Omental fat pad (tissue), 3 donors: ENCODE measurements at regions not wholly inside any gene's neighbourhood (a gene's known extent, or its start where the extent isn't known, plus 50 kb on each side); places are given as distances from the start of the nearest gene placed in this dataset.

ENCODE experiments used
- ATAC-seq: fragments of 150-250 bp; one replicate; pipeline ENCODE4 v1.9.1; 2016; ENCODE audit warnings: mild to moderate bottlenecking, moderate library complexity; ENCODE audit not compliant: low FRiP score
- DNase-seq: peaks from one replicate; pipeline ENCODE4 v3.0.0-alpha.2; 2019; ENCODE audit warnings: low spot score
- TF ChIP-seq, protein P1 (sequence below), 3 donors: fragments of 450-650 bp; IDR thresholded peaks; one replicate each; pipeline ENCODE4 v1.5.1; 2016 to 2017; ENCODE audit warnings: antibody characterized with exemption in 3 of 3, mild to moderate bottlenecking in 3 of 3, moderate library complexity in 2 of 3

DNA sequence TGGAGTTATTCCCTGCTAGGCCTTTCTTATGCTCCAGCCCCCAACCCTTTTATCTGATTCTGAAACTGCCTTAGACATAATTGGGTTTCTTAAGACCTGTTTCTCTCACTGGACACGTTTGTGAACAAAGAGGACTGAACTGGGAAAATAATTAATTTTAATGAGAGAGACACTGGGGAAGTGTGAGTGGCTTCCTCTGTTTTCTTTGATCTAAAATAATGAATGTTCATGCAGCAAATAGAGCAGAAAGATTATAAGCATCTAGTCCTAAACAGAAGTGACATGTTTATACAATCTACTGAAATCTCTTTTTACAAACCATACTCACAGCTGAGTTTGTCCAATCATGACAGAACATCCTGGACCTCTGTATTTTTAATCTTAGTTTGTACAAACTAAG is 157.6 kb downstream of the SH3BGRL2 start:
- DNase-seq (no peak), ATAC-seq (no peak)
- TF ChIP-seq, protein P1, sequence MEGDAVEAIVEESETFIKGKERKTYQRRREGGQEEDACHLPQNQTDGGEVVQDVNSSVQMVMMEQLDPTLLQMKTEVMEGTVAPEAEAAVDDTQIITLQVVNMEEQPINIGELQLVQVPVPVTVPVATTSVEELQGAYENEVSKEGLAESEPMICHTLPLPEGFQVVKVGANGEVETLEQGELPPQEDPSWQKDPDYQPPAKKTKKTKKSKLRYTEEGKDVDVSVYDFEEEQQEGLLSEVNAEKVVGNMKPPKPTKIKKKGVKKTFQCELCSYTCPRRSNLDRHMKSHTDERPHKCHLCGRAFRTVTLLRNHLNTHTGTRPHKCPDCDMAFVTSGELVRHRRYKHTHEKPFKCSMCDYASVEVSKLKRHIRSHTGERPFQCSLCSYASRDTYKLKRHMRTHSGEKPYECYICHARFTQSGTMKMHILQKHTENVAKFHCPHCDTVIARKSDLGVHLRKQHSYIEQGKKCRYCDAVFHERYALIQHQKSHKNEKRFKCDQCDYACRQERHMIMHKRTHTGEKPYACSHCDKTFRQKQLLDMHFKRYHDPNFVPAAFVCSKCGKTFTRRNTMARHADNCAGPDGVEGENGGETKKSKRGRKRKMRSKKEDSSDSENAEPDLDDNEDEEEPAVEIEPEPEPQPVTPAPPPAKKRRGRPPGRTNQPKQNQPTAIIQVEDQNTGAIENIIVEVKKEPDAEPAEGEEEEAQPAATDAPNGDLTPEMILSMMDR (IDR thresholded peaks at IDR 0.05) = no peak

GRCh38 chr6:79787626-79788025 is 156.5 kb downstream of the SH3BGRL2 start:
- no peak for DNase-seq
- TF ChIP-seq, protein P1 (IDR thresholded peaks at IDR 0.05) = no peak
- ATAC-seq = no peak

- no peak for DNase-seq
- TF ChIP-seq, protein P1 (IDR thresholded peaks at IDR 0.05) = no peak
- no peak for ATAC-seq
Measured at GRCh38 chr6:79784395-79784753, 153.2 kb downstream of the SH3BGRL2 start.

GRCh38 chr6:79783670-79784394 is 152.7 kb downstream of the SH3BGRL2 start:
- no peak for DNase-seq
- TF ChIP-seq, protein P1 (IDR thresholded peaks at IDR 0.05) = no peak
- no peak for ATAC-seq

DNA sequence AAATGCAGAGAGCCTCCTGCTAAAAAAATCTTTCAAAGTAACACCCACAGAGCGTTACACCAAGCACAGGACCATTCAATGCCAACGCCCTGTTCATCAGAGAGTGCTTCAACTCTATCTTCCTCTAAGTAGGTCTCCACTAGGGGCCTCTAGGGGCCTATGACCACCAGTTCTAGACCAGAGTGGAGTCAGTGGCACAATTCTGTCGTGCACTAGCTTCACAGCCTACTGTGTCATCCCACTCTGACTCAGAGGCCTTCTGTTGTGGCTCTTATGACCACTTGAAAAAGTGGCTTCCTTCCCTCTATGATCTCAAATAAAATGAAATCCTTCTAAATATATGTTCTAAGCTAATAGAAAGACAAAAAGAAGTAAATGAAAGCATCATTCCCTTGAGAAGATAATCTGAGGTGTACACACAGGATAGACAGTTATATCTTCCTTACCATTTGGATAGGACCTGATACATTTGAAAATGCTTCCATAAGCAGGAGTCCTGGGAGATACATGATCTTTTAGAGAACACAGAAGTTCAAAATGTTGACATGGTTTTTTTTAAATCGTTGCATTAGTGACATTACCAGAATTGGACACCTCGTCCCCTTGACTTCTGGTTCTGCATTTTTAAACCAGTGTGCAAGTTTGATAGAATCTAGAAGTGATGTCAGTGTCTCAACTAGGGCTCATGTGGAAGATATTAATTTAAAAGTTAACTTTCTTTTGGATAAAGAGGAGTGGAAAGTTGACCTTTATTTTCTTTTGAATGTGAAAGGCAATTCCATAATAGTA is 151.9 kb downstream of the SH3BGRL2 start:
- no peak for ATAC-seq
- no peak for DNase-seq
- TF ChIP-seq, protein P1 (IDR thresholded peaks at IDR 0.05) = no peak

GRCh38 chr6:79781916-79782315 is 150.8 kb downstream of the SH3BGRL2 start:
- TF ChIP-seq, protein P1 (IDR thresholded peaks at IDR 0.05) = no peak
- DNase-seq (no peak), ATAC-seq (no peak)

DNA sequence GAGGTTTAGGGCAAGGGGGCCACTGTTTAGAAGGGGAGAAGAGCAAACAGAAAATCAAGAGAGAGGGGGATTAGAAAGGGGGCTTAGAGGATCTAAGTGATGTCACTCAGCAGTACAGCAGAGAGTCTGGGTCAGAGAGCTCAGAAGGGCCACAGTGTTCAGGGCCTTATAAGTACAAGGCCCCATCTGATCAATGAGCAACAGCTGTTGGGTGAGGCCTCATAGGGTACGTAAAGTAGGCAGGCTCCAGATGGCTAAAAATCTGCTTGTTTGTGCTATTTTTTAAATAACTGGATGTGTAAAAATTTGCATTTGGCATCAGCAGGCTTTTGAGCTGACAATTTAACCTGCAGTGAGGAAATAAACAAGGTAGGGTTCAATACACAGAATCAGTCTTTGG is 149.8 kb downstream of the SH3BGRL2 start:
- no peak for DNase-seq
- TF ChIP-seq, protein P1 (IDR thresholded peaks at IDR 0.05) = no peak
- ATAC-seq = no peak
